ENCODE measurements at regions not wholly inside any gene's neighbourhood (a gene's known extent, or its start where the extent isn't known, plus 50 kb on each side); places are given as distances from the start of the nearest gene placed in this dataset.

DNA sequence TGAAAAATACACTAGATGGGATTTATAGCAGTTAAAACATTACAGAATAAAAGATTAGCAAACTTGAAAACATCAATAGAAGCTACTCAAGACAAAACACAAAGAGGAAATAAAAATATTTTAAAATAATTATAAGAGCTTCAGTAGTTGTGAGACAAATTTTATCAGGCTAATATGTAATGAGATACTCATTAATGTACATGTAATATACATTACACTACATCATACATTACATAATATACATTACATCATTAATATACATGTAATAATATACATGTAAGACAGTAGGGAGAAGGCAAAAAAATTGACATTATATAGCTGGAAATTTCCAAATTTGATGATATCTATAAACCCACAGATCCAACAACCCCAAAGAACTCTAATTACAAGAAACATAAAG, 249.4 kb upstream of the HMGA2 start:
- no peak overlapping the region for H3K4me3 ChIP-seq (ENCODE audit: low read depth, low read length)
- TF ChIP-seq CTCF (IDR thresholded peaks at IDR 0.05; ENCODE audit: insufficient read depth, low read depth, low read length) = no peak
- no peak for DNase-seq (ENCODE audit: low read depth)

DNA sequence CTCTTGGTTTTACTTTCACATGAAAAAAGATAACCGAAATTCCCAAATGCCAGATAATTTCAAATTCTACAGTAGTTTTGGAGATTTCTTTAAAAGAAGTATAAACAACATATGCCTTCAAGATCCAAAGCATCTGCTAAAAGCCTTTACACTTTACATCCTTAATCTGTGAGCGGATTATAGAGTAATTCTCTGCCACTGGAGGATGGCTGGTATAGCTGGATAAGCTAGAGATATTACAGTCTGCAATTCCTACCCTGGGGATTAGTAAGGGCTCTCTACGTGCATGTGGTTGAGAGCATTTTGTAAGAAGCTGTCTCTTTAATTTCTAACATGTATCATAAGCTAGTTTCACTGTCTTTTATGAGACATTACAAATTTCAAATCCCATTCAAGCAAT, 240.3 kb upstream of the HMGA2 start:
- no peak overlapping the region for H3K4me3 ChIP-seq (ENCODE audit: low read depth, low read length)
- DNase-seq (ENCODE audit: low read depth) = peak; percentile 90
- TF ChIP-seq CTCF (IDR thresholded peaks at IDR 0.05; ENCODE audit: insufficient read depth, low read depth, low read length) = no peak

GRCh38 chr12:65585648-65586602, 238.4 kb upstream of the HMGA2 start:
- peak; percentile 79 for DNase-seq (ENCODE audit: low read depth)
- H3K4me3 ChIP-seq (ENCODE audit: low read depth, low read length) = no peak overlapping the region
- TF ChIP-seq CTCF (IDR thresholded peaks at IDR 0.05; ENCODE audit: insufficient read depth, low read depth, low read length) = no peak

DNA sequence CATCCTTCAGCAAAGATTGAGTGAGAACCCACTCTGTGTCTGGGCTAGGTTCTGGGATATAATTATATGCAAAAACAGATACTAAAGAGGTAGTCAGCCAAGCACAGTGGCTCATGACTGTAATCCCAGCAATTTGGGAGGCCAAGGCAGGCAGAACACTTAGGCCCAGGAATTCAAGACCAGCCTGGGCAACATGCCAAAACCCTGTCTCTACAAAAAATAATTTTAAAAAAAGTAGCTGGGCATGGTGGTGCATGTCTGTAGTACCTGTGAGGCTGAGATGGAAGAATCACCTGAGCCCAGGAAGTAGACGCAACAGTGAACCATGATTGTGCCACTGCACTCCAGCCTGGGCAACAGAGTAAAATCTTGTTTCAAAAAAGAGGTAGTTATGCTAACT, 237.5 kb upstream of the HMGA2 start:
- no peak for TF ChIP-seq CTCF (IDR thresholded peaks at IDR 0.05; ENCODE audit: insufficient read depth, low read depth, low read length)
- no peak overlapping the region for H3K4me3 ChIP-seq (ENCODE audit: low read depth, low read length)
- DNase-seq (ENCODE audit: low read depth) = no peak

DNA sequence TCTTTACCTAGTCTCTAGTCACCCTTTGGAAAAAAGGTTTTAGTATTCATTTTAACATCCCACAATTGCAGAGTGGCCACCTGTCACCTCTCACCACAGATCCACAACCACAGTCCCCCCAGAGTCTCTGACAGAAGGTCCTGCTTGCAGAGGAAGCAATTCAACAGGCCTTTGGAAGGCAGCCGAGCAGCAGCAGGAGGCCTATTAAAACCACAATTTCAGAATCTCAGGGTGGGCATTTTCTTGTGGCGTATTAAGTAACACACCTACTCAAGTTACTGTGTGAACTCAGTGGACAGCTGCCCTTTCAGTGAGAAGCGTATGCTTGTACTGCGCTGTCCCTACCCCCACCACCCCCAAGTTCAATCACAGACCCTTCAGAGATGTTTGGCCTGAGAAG, 234.0 kb upstream of the HMGA2 start:
- no peak overlapping the region for H3K4me3 ChIP-seq (ENCODE audit: low read depth, low read length)
- no peak for TF ChIP-seq CTCF (IDR thresholded peaks at IDR 0.05; ENCODE audit: insufficient read depth, low read depth, low read length)
- DNase-seq (ENCODE audit: low read depth) = no peak

DNA sequence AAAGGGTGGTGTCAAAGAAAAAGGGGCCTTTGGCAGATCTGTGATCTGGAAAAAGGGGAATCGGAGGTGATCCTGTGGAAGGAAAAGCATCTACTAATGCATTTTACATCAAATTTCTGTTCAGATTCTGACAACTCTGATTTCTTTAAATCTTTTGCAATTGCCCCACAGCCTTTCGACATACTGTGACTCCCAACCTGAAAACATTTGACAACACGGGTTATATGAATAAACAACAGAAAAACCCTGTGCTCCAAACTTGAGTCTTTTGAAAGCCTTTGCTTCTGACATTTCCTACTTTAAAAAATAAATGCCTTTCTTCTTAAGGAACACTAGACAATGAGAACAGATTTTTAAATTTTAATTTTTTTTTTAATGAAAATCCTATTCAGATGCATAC, 231.9 kb upstream of the HMGA2 start:
- no peak overlapping the region for H3K4me3 ChIP-seq (ENCODE audit: low read depth, low read length)
- TF ChIP-seq CTCF (IDR thresholded peaks at IDR 0.05; ENCODE audit: insufficient read depth, low read depth, low read length) = no peak
- DNase-seq (ENCODE audit: low read depth) = peak; percentile 63
